GM21786 (cell line): ENCODE measurements at regions not wholly inside any gene's neighbourhood (a gene's known extent, or its start where the extent isn't known, plus 50 kb on each side); places are given as distances from the start of the nearest gene placed in this dataset.

ENCODE experiments used
- ATAC-seq: cut with Tn5 transposase; IDR thresholded peaks from one replicate; pipeline ENCODE4 v1.9.1; 2021; ENCODE audit not compliant: unreplicated experiment

- ATAC-seq: no peak
Measured at GRCh38 chr1:208298593-208299269, 54.5 kb upstream of the PLXNA2 start.

DNA sequence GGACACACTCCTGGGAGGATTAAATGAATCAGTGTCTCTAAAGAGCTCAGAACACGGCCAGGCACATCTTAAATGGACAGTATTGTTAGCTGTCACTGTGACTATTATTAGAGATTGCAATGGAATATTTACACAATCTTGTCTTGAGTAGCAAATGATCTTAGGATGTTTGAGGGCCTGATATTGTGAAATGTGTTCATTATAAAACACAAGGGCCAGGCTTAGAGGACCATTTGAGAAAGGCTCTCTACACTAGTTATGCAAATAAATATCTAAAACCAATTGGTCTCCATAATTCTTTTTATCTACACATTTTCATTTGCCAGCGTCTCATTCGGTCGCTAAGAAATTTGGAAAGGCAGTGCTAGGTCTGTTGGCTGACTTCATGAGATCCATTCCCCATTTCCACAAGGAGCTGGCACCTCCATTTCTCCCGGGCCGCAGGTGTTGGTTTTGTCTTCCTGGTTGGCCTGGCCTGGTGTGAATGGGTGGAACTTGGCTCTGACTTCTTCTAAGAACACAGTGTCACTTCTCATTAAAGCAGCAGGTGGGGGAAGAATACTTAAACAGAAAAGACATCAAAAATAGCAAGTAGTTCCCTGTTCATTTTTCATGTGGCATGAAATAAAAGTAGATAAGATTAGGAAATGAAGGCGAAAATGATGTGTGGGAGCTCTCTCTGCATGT lies 56.0 kb upstream of the PLXNA2 start:
- no peak for ATAC-seq

DNA sequence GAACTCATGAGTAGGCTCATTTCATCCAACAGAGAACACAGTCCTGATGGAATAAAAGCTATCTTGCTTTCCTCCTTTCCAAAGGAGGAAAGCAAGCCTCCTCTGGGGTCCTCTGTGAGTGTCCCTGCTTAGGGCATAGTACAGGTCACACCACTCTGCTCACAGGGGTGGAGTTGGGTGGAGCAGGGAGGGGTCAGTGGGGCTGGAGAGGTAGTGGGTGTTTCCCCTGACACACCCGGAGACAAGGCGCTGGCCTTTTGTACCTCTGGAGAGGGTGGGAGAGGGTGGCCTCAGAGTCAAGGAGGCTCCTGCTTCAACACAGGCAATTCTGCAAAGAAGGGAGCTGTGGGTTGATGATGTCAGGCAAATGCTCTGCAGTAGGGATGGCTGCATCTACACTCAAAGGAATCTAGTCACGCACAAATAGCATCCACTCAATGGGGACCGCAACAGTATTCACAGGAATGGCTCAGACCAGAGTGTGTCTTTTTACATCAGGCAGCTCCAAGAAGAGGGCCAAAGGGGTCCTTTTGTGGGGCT lies 58.6 kb upstream of the PLXNA2 start:
- ATAC-seq: no peak

DNA sequence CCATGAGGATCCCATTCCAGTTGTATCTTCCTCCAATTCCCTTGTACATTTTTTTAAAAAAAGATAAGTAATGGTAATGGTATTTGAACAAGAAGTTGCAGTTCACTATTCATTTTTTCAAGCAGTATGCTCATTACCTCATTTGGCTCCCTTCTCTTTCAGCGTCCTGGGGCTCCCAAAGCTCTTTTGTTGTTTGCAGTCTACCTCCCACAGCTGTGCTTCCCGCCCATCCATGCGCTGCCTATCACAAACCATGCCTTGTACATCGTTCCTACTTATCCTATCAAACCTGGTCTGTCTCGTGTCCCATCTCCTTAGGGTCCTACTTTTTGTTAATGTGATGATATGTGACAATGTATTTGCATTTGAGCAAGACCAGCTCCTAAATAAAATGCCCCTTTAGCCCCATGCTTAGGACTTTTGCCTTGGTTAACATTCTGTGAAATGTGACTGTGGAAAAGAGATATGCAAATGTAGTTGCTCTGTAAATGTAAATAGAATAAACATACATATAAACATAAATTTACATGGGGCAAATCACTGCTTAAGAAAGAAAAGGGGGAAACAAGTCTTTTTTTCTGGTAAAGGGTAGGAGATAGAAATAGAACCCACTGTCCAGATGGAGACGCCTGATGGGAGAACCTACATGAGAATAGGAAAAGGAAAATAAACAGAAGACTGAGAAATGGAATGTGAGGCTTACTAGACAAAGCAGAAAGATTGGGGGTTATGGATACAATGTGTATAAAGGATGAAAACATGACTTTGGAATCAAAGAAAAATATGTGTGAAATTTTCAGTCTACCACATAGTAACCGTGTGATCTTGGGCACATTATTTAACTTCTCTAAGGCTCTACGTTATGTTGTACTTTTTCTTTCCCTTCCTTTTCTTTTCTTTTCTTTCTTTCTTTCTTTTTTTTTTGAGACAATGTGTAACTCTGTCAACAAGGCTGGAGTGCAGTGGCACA lies 59.8 kb upstream of the PLXNA2 start:
- no peak for ATAC-seq

- no peak for ATAC-seq
Measured at GRCh38 chr1:208308221-208308620, 64.0 kb upstream of the PLXNA2 start.

DNA sequence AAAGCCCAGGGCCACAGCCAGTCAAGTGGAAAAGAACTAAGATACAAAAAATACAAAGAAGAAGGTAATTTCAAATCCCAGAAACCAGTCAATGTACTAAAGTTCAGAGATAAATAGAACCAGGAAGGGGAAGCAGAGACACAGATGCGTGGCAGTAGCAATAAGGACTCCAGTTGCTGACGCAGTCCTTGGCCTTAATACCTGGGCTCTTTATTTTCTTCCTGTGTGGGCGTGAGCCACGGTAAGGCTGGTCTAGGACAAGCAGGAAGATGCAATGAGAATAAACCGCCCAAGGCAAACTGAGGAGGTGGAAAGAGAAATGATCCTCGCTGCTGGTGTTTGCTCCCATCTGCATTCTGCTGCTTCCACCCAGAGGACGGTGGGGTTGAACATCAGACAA lies 65.6 kb upstream of the PLXNA2 start:
- ATAC-seq: no peak

DNA sequence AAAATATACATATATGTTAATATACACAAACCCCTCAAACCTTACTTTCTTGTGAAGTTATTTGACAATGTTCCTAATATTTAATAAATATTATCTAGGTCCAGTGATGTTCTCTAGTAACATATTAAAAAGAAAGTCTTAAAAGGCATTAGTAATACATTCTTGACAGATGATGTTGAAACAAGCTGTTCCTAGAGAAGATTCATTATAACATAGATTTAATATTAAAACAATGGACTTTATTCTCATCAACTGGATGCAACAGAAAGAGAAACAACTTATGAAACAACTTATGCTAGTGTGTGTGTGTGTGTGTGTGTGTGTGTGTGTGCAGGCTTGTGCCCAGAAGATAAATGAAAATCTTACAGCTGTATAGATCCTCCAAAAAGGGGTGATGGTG lies 68.5 kb upstream of the PLXNA2 start:
- no peak for ATAC-seq

DNA sequence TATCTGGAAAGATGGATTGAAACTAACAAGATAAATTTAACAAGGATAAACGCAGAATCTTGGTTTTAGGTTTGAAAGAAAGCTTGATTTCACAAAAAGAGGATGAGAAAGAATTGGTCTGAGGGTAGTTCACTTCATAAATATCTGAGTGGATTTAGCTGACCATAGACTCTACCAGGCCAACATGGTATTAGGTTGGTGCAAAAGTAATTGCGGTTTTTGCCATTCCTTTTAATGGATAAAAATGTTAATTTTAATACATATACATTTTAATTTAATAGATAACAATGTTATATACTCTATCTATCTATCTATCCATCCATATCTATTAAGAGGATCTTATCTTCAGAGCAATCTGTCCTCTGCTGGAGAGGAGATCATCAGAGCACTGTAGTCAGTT lies 70.2 kb upstream of the PLXNA2 start:
- ATAC-seq: no peak

GRCh38 chr1:208318150-208318734 lies 74.1 kb upstream of the PLXNA2 start:
- no peak for ATAC-seq

DNA sequence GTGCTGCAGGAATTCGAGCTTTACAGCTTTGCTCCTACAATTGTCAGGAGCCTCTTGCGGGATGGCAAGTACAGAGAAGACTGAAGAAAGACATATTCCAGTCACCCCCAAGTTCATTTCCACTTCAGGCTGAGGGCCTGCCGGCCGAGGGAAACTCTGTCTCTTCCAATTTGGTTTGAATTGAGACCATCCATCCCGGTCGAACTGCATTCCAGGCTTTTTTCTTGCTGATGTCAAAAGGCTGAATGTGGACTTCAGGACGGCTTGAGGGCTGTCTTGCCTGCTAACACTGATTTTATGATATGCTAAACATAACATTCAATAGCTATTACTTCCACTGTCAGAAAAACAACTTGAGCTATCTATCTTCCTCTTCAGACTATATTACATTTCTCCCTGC lies 79.8 kb upstream of the PLXNA2 start:
- ATAC-seq: no peak

- no peak for ATAC-seq
Measured at GRCh38 chr1:208326033-208326432, 81.8 kb upstream of the PLXNA2 start.

GRCh38 chr1:208329300-208329699 lies 85.1 kb upstream of the PLXNA2 start:
- no peak for ATAC-seq

DNA sequence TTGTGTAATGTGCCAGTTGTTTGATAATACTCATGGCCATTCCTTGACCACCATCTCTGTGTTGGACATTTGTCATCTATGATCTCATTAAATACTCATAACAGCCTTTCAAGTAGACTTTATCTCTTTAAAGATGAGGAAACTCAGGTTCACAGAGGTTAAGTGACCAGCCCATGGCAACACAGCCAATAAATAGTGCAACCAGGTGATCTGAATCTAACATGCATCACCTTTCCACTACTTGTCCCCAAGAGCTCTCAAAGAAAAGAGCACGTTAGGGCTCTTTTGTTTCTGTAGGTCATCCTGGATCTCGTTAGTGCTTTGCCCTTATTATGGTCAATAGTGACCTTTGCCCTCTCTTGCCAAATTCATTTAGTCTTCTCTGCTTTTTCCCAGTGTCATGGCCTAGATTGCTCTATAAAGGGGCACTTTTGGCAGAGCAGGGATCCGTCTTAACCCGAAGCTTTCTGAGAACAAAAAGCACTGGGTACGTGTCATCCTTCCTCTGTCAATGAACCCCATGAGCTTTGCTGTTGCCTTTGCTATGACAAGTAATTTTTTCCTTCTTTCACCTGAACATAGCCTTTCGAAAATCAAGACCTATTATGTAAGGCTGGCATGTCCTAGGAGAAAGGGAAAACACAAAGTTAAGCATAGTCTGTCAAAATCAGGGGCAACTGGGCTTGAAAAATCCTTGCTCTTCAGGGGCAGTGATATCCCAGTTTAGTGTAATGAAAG lies 88.0 kb upstream of the PLXNA2 start:
- no peak for ATAC-seq

GRCh38 chr1:208332774-208333126 lies 88.6 kb upstream of the PLXNA2 start:
- ATAC-seq: no peak

DNA sequence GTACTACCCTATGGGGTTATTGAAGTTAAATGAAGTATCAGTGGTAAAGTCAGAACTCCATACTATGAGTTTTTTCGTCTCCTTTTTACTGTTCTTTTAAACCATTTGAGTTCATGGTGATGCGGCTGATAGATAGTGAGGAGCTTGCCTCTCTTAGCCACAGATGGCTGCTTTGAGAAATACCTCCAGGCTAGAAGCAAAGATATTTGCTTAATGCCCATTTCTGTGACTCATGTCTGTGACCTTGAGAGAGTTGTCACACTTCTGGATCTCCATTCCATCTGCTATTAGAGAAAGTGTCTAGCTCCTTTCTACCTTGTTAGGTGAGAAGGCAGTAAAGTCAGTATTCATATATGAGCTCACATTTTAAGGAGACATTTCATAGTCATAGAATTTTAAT lies 89.5 kb upstream of the PLXNA2 start:
- ATAC-seq: no peak

DNA sequence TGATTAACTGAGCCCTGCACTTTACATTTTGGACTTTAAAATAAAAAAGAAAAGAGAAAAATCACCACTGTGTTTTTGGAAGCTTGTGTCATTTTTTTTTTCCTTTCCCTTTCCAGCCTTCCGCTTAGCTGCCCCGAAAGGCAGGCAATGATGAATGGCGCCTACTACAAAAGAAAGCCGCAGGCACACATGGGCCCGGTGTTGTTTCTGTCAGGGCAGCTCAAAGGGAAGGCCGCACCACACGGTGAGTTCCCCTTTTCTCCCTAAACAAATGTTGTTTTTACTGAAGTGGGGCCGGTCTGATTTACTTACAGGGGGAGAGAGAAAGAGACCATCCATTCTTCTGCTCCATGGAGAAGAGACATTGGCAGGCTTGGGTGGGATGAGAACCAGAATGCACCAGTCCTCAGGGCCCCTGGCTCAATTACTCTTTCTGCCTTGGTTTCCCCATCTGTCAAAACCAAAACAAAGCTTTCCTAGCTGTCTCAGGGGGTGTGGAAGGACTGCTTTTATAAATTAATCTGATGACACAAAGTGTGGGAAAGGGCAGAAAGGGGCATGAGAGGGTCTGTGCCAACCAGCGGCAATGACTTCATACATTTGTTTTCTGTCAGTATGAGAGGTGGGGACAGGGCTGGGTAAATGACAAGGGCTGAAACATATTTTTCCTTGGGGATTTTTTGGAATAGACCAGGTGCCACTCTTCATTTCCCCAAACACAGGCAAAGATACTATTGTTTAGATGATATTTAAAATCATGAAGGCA lies 91.4 kb upstream of the PLXNA2 start:
- no peak for ATAC-seq

DNA sequence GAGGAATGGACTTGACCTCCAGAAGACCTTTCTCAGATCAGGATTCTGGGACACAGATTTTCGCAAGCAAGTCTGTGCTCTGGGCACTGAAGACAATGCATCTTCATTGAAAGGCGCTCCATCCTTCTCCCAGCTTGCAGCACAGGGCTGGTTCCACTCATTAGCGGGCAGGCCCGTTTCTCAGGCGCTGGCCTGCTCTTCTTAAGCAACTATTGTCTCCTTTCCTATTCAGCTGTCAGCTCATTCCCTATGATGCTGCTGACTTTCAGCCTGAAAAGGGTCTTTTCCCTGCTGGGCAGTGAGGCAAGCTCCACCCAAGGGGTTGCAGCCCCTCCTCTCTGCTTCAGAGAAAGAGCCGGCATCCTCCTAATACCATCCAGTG lies 91.9 kb upstream of the PLXNA2 start:
- ATAC-seq: no peak

- ATAC-seq: no peak
Measured at GRCh38 chr1:208339911-208340310, 95.7 kb upstream of the PLXNA2 start.

- no peak for ATAC-seq
Measured at GRCh38 chr1:208343226-208343625, 99.0 kb upstream of the PLXNA2 start.
